Neural cell (in vitro differentiated cells): ENCODE measurements at regions not wholly inside any gene's neighbourhood (a gene's known extent, or its start where the extent isn't known, plus 50 kb on each side); places are given as distances from the start of the nearest gene placed in this dataset.

Source experiments
- CTCF ChIP-seq: fragments of 450-650 bp; IDR thresholded peaks from 2 replicates; pipeline ENCODE4 v1.5.1; 2014; ENCODE audit warnings: antibody characterized with exemption, mild to moderate bottlenecking, moderate library complexity; ENCODE audit not compliant: poor library complexity, severe bottlenecking
- EP300 ChIP-seq: fragments of 450-650 bp; conservative IDR thresholded peaks from 2 replicates; pipeline ENCODE4 v1.6.1; 2014; ENCODE audit warnings: antibody characterized with exemption, mild to moderate bottlenecking, moderate library complexity; ENCODE audit not compliant: poor library complexity, severe bottlenecking
- EZH2 ChIP-seq: fragments of 200-600, 300-800 bp; shearing (Covaris generic), sonication (generic); IDR thresholded peaks from 2 replicates; pipeline ENCODE4 v1.6.1; 2014; ENCODE audit warnings: antibody characterized with exemption, low read length, borderline replicate concordance, mild to moderate bottlenecking; ENCODE audit not compliant: insufficient read depth, poor library complexity, severe bottlenecking
- MXI1 ChIP-seq: fragments of 450-650 bp; conservative IDR thresholded peaks from 2 replicates; pipeline ENCODE4 v1.6.1; 2014; ENCODE audit warnings: antibody characterized with exemption, mild to moderate bottlenecking; ENCODE audit not compliant: poor library complexity, severe bottlenecking
- POLR2AphosphoS5 ChIP-seq: IDR thresholded peaks from 2 replicates; pipeline ENCODE4 v1.6.1; 2012
- REST ChIP-seq: IDR thresholded peaks from 2 replicates; pipeline ENCODE4 v1.6.1; 2012; ENCODE audit warnings: borderline replicate concordance
- SMC3 ChIP-seq: fragments of 450-650 bp; conservative IDR thresholded peaks from 2 replicates; pipeline ENCODE4 v1.6.1; 2014; ENCODE audit warnings: antibody characterized with exemption, mild to moderate bottlenecking, moderate library complexity; ENCODE audit not compliant: poor library complexity

- no peak for TF ChIP-seq EZH2
- TF ChIP-seq CTCF: no peak
- no peak for TF ChIP-seq EP300
- no peak for TF ChIP-seq POLR2AphosphoS5
- no peak for TF ChIP-seq MXI1
- TF ChIP-seq REST: no peak
- TF ChIP-seq SMC3: no peak
These were observed 136.1 kb downstream of the DISP1 start for GRCh38 chr1:222950892-222951291.
